HG03175 (cell line): ENCODE measurements at regions not wholly inside any gene's neighbourhood (a gene's known extent, or its start where the extent isn't known, plus 50 kb on each side); places are given as distances from the start of the nearest gene placed in this dataset.
"Not testable (repeated sequence)": the region's sequence is repeated elsewhere in the genome, so short reads cannot be mapped to it uniquely, and the experiment has no call there.

ENCODE experiments used
- ATAC-seq: cut with Tn5 transposase; IDR thresholded peaks from one replicate; pipeline ENCODE4 v1.9.1; 2021; ENCODE audit warnings: mild to moderate bottlenecking, moderate library complexity; ENCODE audit not compliant: unreplicated experiment

- ATAC-seq = not testable (repeated sequence)
Measured at GRCh38 chrX:19229896-19230295, 107.6 kb upstream of the ADGRG2 start.

- ATAC-seq = no peak
Measured at GRCh38 chrX:19237901-19238300, 105.8 kb upstream of the PDHA1 start.

- no peak for ATAC-seq
Measured at GRCh38 chrX:19243431-19243830, 100.3 kb upstream of the PDHA1 start.

GRCh38 chrX:19244921-19245320 is 98.8 kb upstream of the PDHA1 start:
- not testable (repeated sequence) for ATAC-seq

GRCh38 chrX:19245711-19246269 is 97.9 kb upstream of the PDHA1 start:
- no peak for ATAC-seq

GRCh38 chrX:19256986-19257385 is 86.7 kb upstream of the PDHA1 start:
- no peak for ATAC-seq

- ATAC-seq = not testable (repeated sequence)
Measured at GRCh38 chrX:19261026-19261425, 82.7 kb upstream of the PDHA1 start.

GRCh38 chrX:19270727-19271126 is 73.0 kb upstream of the PDHA1 start:
- ATAC-seq = no peak

GRCh38 chrX:19272452-19272851 is 71.3 kb upstream of the PDHA1 start:
- no peak for ATAC-seq

GRCh38 chrX:19280636-19281035 is 63.1 kb upstream of the PDHA1 start:
- ATAC-seq = no peak

GRCh38 chrX:19281256-19281655 is 62.5 kb upstream of the PDHA1 start:
- no peak for ATAC-seq

- no peak for ATAC-seq
Measured at GRCh38 chrX:19283597-19284339, 60.0 kb upstream of the PDHA1 start.

- no peak for ATAC-seq
Measured at GRCh38 chrX:19285857-19286256, 57.9 kb upstream of the PDHA1 start.

- no peak for ATAC-seq
Measured at GRCh38 chrX:19291086-19291485, 52.6 kb upstream of the PDHA1 start.

- ATAC-seq = no peak
Measured at GRCh38 chrX:19293606-19294325, 50.0 kb upstream of the PDHA1 start.
